ENCODE measurements at regions not wholly inside any gene's neighbourhood (a gene's known extent, or its start where the extent isn't known, plus 50 kb on each side); places are given as distances from the start of the nearest gene placed in this dataset.

GRCh38 chr18:46395795-46396194 lies 261.2 kb downstream of the LOXHD1 start:
- H3K9me3 Mint-ChIP-seq, result no peaks in the 10 kb centered on the region
- DNase-seq, result no peak
- H3K4me3 Mint-ChIP-seq, result no peak overlapping the region
- H3K4me1 Mint-ChIP-seq (ENCODE audit: low read depth), result no peaks in the 10 kb centered on the region
- no peak for TF ChIP-seq CTCF (IDR thresholded peaks at IDR 0.05)
- peaks cover 13% of the 10 kb centered on the region for H3K27me3 Mint-ChIP-seq (ENCODE audit: insufficient read depth)
- H3K27ac Mint-ChIP-seq, result no peak overlapping the region
- H3K36me3 Mint-ChIP-seq (ENCODE audit: low read depth), result no peaks in the 10 kb centered on the region

GRCh38 chr18:46397174-46397573 lies 259.8 kb downstream of the LOXHD1 start:
- no peaks in the 10 kb centered on the region for H3K9me3 Mint-ChIP-seq
- H3K27ac Mint-ChIP-seq, result no peak overlapping the region
- DNase-seq, result no peak
- H3K4me3 Mint-ChIP-seq, result no peak overlapping the region
- peaks cover 20% of the 10 kb centered on the region for H3K27me3 Mint-ChIP-seq (ENCODE audit: insufficient read depth)
- H3K36me3 Mint-ChIP-seq (ENCODE audit: low read depth), result no peaks in the 10 kb centered on the region
- H3K4me1 Mint-ChIP-seq (ENCODE audit: low read depth), result peaks cover 2% of the 10 kb centered on the region
- TF ChIP-seq CTCF (IDR thresholded peaks at IDR 0.05), result no peak

GRCh38 chr18:46398005-46398404 lies 259.0 kb downstream of the LOXHD1 start:
- Mint-ChIP-seq H3K4me3 (no peak overlapping the region), H3K9me3 (no peaks in the 10 kb centered on the region), H3K36me3 (ENCODE audit: low read depth) (no peaks in the 10 kb centered on the region), H3K27me3 (ENCODE audit: insufficient read depth) (peaks cover 20% of the 10 kb centered on the region), H3K4me1 (ENCODE audit: low read depth) (peaks cover 10% of the 10 kb centered on the region), H3K27ac (no peak overlapping the region)
- no peak for TF ChIP-seq CTCF (IDR thresholded peaks at IDR 0.05)
- no peak for DNase-seq

- Mint-ChIP-seq H3K27ac (no peak overlapping the region), H3K27me3 (ENCODE audit: insufficient read depth) (peaks cover 20% of the 10 kb centered on the region), H3K4me3 (no peak overlapping the region), H3K9me3 (no peaks in the 10 kb centered on the region), H3K4me1 (ENCODE audit: low read depth) (peaks cover 11% of the 10 kb centered on the region), H3K36me3 (ENCODE audit: low read depth) (no peaks in the 10 kb centered on the region)
- no peak for DNase-seq
- no peak for TF ChIP-seq CTCF (IDR thresholded peaks at IDR 0.05)
These were observed 258.4 kb downstream of the LOXHD1 start for GRCh38 chr18:46398625-46399024.

- H3K27ac Mint-ChIP-seq, result no peak overlapping the region
- peaks cover 19% of the 10 kb centered on the region for H3K27me3 Mint-ChIP-seq (ENCODE audit: insufficient read depth)
- no peak for TF ChIP-seq CTCF (IDR thresholded peaks at IDR 0.05)
- H3K4me1 Mint-ChIP-seq (ENCODE audit: low read depth), result peaks cover 11% of the 10 kb centered on the region
- H3K36me3 Mint-ChIP-seq (ENCODE audit: low read depth), result no peaks in the 10 kb centered on the region
- no peaks in the 10 kb centered on the region for H3K9me3 Mint-ChIP-seq
- H3K4me3 Mint-ChIP-seq, result no peak overlapping the region
- DNase-seq, result no peak
These were observed 257.7 kb downstream of the LOXHD1 start for GRCh38 chr18:46399303-46399702.

- TF ChIP-seq CTCF (IDR thresholded peaks at IDR 0.05), result no peak
- DNase-seq, result no peak
- H3K27me3 Mint-ChIP-seq (ENCODE audit: insufficient read depth), result peaks cover 22% of the 10 kb centered on the region
- no peak overlapping the region for H3K27ac Mint-ChIP-seq
- H3K4me1 Mint-ChIP-seq (ENCODE audit: low read depth), result peaks cover 11% of the 10 kb centered on the region
- H3K4me3 Mint-ChIP-seq, result no peak overlapping the region
- no peaks in the 10 kb centered on the region for H3K9me3 Mint-ChIP-seq
- H3K36me3 Mint-ChIP-seq (ENCODE audit: low read depth), result no peaks in the 10 kb centered on the region
These were observed 256.6 kb downstream of the LOXHD1 start for GRCh38 chr18:46400449-46400848.
